Calu3 (cell line): ENCODE measurements at regions not wholly inside any gene's neighbourhood (a gene's known extent, or its start where the extent isn't known, plus 50 kb on each side); places are given as distances from the start of the nearest gene placed in this dataset.

Experiments
- BruUV-seq: library from RNA; stranded (reverse); fragments of 400-500 nt; replicated peaks from 2 replicates; lab custom pipeline; 2021; lab: Mats Ljungman, UMichigan
- CTCF ChIA-PET: fragments of 300-600 bp; sonication (Branson Sonifier 250); formaldehyde crosslinking; loops from one replicate; lab custom pipeline; 2022; ENCODE audit warnings: antibody characterized with exemption; lab: Charles Lee
- DNase-seq: peaks from one replicate; pipeline ENCODE4 v3.0.0; 2022
- H3K27ac Mint-ChIP-seq: one replicate; pipeline ENCODE4 v1.8.0; 2022; ENCODE audit warnings: mixed read lengths; ENCODE audit not compliant: unreplicated experiment
- H3K27me3 Mint-ChIP-seq: one replicate; pipeline ENCODE4 v1.8.0; 2022; ENCODE audit warnings: mixed read lengths; ENCODE audit not compliant: unreplicated experiment
- H3K36me3 Mint-ChIP-seq: one replicate; pipeline ENCODE4 v1.8.0; 2022; ENCODE audit warnings: mild to moderate bottlenecking, moderate library complexity, mixed read lengths; ENCODE audit not compliant: insufficient read depth, unreplicated experiment
- H3K4me1 Mint-ChIP-seq: one replicate; pipeline ENCODE4 v1.8.0; 2022; ENCODE audit warnings: mild to moderate bottlenecking, low read depth, mixed read lengths; ENCODE audit not compliant: unreplicated experiment
- H3K4me3 Mint-ChIP-seq: one replicate; pipeline ENCODE4 v1.8.0; 2022; ENCODE audit warnings: mild to moderate bottlenecking, low read depth, moderate library complexity, mixed read lengths; ENCODE audit not compliant: unreplicated experiment
- H3K9me3 Mint-ChIP-seq: one replicate; pipeline ENCODE4 v1.8.0; 2022; ENCODE audit warnings: low read depth, mixed read lengths; ENCODE audit not compliant: unreplicated experiment
- CTCF ChIP-seq: fragments of 200-600 bp; IDR thresholded peaks from one replicate; pipeline ENCODE4 v1.8.0; 2022; ENCODE audit warnings: antibody characterized with exemption; ENCODE audit not compliant: unreplicated experiment
- intact Hi-C: fragments of 100-400 bp; cut with micrococcal nuclease; formaldehyde crosslinking; loops from one replicate; pipeline ENCODE4 v1.10.0; 2022; ENCODE audit not compliant: unreplicated experiment

- no peaks in the 10 kb centered on the region for H3K4me1 Mint-ChIP-seq
- H3K4me3 Mint-ChIP-seq = no peak overlapping the region
- H3K36me3 Mint-ChIP-seq = no peaks in the 10 kb centered on the region
- CTCF ChIA-PET = interaction anchor here (0.6 kb wide), 1 partner anchor 9 kb away, joined by 3 read pairs; no protein-coding TSS in a partner anchor
- DNase-seq = no peak
- H3K9me3 Mint-ChIP-seq = peaks cover 5% of the 10 kb centered on the region
- TF ChIP-seq CTCF = no peak
- H3K27me3 Mint-ChIP-seq = no peaks in the 10 kb centered on the region
- H3K27ac Mint-ChIP-seq = no peak overlapping the region
- intact Hi-C loops = no loop called here
- BruUV-seq = no TSS peak
These were observed 74.7 kb downstream of the FAM47B start for GRCh38 chrX:35017284-35017683.

DNA sequence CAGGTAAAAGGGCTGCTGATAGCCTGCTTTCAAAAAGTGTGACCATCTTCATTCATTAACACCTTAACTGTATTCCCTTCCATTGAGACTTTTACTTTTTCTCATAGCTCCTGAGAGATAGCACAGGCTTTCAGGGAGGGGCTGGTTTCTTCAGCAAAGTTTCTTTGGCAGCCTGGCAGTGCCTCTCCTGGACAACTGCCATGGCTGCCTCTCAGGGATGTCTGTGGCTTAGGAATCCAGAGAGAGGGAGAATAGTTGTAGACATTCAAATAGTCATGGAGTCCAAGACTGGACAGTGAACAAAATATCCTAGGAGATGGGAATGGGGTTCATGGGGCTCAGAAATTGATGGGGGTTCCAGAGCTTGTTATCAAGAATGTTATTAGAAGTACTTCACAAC, 81.1 kb downstream of the FAM47B start:
- Mint-ChIP-seq H3K4me3 (no peak overlapping the region), H3K27me3 (no peaks in the 10 kb centered on the region), H3K9me3 (peaks cover 2% of the 10 kb centered on the region), H3K27ac (no peak overlapping the region), H3K4me1 (no peaks in the 10 kb centered on the region), H3K36me3 (no peaks in the 10 kb centered on the region)
- CTCF ChIA-PET = no interaction called here
- intact Hi-C loops = no loop called here
- TF ChIP-seq CTCF = no peak
- BruUV-seq = no TSS peak
- DNase-seq = no peak

DNA sequence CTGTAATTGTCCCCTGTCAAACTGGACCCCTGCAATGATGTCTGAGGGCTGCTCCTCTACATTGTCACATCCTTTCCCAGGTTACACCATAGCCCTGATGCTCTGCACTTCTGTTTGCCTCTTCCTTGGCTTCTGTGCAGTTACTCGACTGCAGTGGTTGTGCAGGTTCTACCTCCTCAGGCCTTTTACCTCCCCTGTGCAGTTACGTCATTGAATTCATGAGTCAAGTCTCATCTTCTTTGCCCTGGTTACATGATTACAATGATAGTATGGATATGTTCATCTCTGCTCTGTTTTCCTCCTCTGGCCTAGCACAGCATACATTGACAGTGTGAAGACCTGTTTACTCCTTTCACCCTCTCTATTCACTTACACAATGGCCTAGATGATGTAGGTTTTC, 83.2 kb downstream of the FAM47B start:
- DNase-seq = no peak
- Mint-ChIP-seq H3K4me1 (no peaks in the 10 kb centered on the region), H3K27ac (no peak overlapping the region), H3K9me3 (peaks cover 2% of the 10 kb centered on the region), H3K36me3 (no peaks in the 10 kb centered on the region), H3K27me3 (no peaks in the 10 kb centered on the region), H3K4me3 (no peak overlapping the region)
- no peak for TF ChIP-seq CTCF
- CTCF ChIA-PET = no interaction called here
- intact Hi-C loops = no loop called here
- no TSS peak for BruUV-seq

DNA sequence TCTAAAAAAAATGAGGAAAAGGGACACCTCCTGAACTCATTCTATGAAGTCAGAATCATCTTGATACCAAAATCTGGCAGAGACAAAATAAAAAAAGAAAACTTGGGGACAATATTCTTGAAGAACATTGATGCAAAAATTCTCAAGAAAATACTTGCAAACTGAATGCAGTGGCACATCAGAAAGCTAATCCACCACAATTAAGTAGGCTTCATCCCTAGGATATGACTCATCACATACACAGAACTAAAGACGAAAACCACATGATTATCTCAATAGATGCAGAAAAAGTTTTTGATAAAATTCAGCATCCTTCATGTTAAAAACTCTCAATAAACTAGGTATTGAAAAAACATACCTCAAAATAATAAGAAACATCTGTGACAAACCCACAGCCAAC, 98.3 kb downstream of the FAM47B start:
- no peaks in the 10 kb centered on the region for H3K36me3 Mint-ChIP-seq
- no peak for TF ChIP-seq CTCF
- no TSS peak for BruUV-seq
- intact Hi-C loops = no loop called here
- H3K27ac Mint-ChIP-seq = no peak overlapping the region
- H3K4me1 Mint-ChIP-seq = no peaks in the 10 kb centered on the region
- DNase-seq = no peak
- H3K4me3 Mint-ChIP-seq = no peak overlapping the region
- no peaks in the 10 kb centered on the region for H3K27me3 Mint-ChIP-seq
- CTCF ChIA-PET = no interaction called here
- peaks cover 6% of the 10 kb centered on the region for H3K9me3 Mint-ChIP-seq
